NCI-H345 treated with DMSO at 0.1 percent for 48 hours (cell line): ENCODE measurements at regions not wholly inside any gene's neighbourhood (a gene's known extent, or its start where the extent isn't known, plus 50 kb on each side); places are given as distances from the start of the nearest gene placed in this dataset.
"Not testable (repeated sequence)": the region's sequence is repeated elsewhere in the genome, so short reads cannot be mapped to it uniquely, and the experiment has no call there.

ENCODE experiments used
- DNase-seq: peaks from one replicate; lab custom pipeline; 2025; ENCODE audit not compliant: unreplicated experiment; lab: John Stamatoyannopoulos, UW

- DNase-seq: not testable (repeated sequence)
Observed at GRCh38 chr7:34577934-34578333, 80.1 kb upstream of the NPSR1 start.

DNA sequence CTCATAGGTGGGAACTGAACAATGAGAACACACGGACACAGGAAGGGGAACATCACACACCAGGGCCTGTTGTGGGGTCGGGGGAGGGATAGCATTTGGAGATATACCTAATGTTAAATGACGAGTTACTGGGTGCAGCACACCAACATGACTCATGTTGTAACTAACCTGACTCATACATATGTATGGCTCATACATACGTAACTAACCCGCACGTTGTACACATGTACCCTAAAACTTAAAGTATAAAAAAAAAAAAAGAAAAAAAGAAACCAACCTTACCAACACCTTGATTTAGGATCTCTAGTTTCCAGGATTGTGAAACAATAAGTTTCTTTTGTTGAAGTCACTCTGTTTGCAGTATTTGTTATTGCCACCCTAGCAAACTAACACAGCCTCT, 76.3 kb upstream of the NPSR1 start:
- not testable (repeated sequence) for DNase-seq

GRCh38 chr7:34584526-34584925, 73.5 kb upstream of the NPSR1 start:
- no peak for DNase-seq

DNA sequence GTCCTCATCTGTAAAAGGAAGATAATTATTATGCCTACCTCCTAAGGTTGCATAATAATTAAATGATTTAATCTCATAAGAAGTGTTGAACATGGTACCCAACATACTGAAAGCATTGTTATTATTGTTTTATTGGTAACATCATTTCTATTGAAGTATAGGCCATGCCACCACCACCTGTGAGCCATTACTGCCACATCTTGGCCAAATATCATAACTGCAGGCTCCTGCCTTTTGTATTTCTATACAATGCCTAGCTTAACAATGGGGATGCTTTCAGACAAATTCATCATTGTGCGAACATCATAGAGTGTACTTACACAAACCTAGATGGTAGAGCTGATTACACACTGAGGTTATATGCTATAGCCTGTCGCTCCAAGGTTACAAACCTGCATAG, 61.1 kb upstream of the NPSR1 start:
- peak; percentile 25 for DNase-seq

- no peak for DNase-seq
Observed at GRCh38 chr7:34603711-34604444, 54.1 kb upstream of the NPSR1 start.
